HL-60 (cell line): ENCODE measurements at regions not wholly inside any gene's neighbourhood (a gene's known extent, or its start where the extent isn't known, plus 50 kb on each side); places are given as distances from the start of the nearest gene placed in this dataset.

Experiments used
- DNase-seq, 2 experiments: peaks; one replicate each; pipeline ENCODE4 v3.0.0-alpha.2; 2010 to 2020; ENCODE audit warnings: low read depth in 1 of 2, low spot score in 1 of 2
- H3K27ac ChIP-seq: fragments of 250-450 bp; sonication (Bioruptor Pico); replicated peaks from 2 replicates; pipeline ENCODE4 v1.5.1; 2020; ENCODE audit warnings: mild to moderate bottlenecking, moderate library complexity
- H3K27me3 ChIP-seq: fragments of 250-450 bp; sonication (Bioruptor Pico); 2 replicates; pipeline ENCODE4 v1.5.1; 2021; ENCODE audit warnings: mild to moderate bottlenecking, moderate library complexity; ENCODE audit not compliant: insufficient read depth, poor library complexity, severe bottlenecking
- H3K4me3 ChIP-seq: replicated peaks from 2 replicates; pipeline ENCODE4 v1.5.1; 2011; ENCODE audit warnings: mild to moderate bottlenecking, control low read depth, low read length; ENCODE audit not compliant: insufficient read depth
- CTCF ChIP-seq: IDR thresholded peaks from one replicate; pipeline ENCODE4 v1.5.1; 2011; ENCODE audit warnings: low read length, control low read depth, inconsistent platforms; ENCODE audit not compliant: insufficient read depth
- GABPA ChIP-seq: IDR thresholded peaks from 2 replicates; pipeline ENCODE4 v1.6.1; 2012; ENCODE audit warnings: low read depth
- POLR2AphosphoS5 ChIP-seq: IDR thresholded peaks from 2 replicates; pipeline ENCODE4 v1.6.1; 2012; ENCODE audit warnings: low read depth
- REST ChIP-seq: IDR thresholded peaks from 2 replicates; pipeline ENCODE4 v1.6.1; 2012; ENCODE audit warnings: low read depth; ENCODE audit not compliant: insufficient replicate concordance
- SPI1 ChIP-seq: IDR thresholded peaks from 2 replicates; pipeline ENCODE4 v1.6.1; 2012; ENCODE audit warnings: low read depth, mild to moderate bottlenecking, borderline replicate concordance

- H3K27me3 ChIP-seq, result no peaks in the 10 kb centered on the region
- no peak for TF ChIP-seq REST
- TF ChIP-seq POLR2AphosphoS5, result no peak
- no peak for TF ChIP-seq CTCF
- no peak for TF ChIP-seq SPI1
- TF ChIP-seq GABPA, result no peak
- DNase-seq, result no peak
- no peak overlapping the region for H3K27ac ChIP-seq
- no peak overlapping the region for H3K4me3 ChIP-seq
Observed at GRCh38 chr10:89869592-89870156, 168.3 kb downstream of the KIF20B start.

GRCh38 chr10:89870936-89871335 lies 169.5 kb downstream of the KIF20B start:
- H3K27me3 ChIP-seq, result no peaks in the 10 kb centered on the region
- no peak for DNase-seq
- no peak overlapping the region for H3K27ac ChIP-seq
- TF ChIP-seq GABPA, result no peak
- no peak for TF ChIP-seq CTCF
- TF ChIP-seq POLR2AphosphoS5, result no peak
- no peak for TF ChIP-seq SPI1
- no peak for TF ChIP-seq REST
- no peak overlapping the region for H3K4me3 ChIP-seq

GRCh38 chr10:89873055-89873454 lies 171.7 kb downstream of the KIF20B start:
- DNase-seq, result no peak
- TF ChIP-seq CTCF (no peak), POLR2AphosphoS5 (no peak), GABPA (no peak), SPI1 (no peak), REST (no peak)
- H3K4me3 ChIP-seq, result no peak overlapping the region
- H3K27ac ChIP-seq, result no peak overlapping the region
- no peaks in the 10 kb centered on the region for H3K27me3 ChIP-seq
